AG09319 (cell line): ENCODE measurements at regions not wholly inside any gene's neighbourhood (a gene's known extent, or its start where the extent isn't known, plus 50 kb on each side); places are given as distances from the start of the nearest gene placed in this dataset.

Experiments
- DNase-seq: peaks from one replicate; pipeline ENCODE4 v3.0.0-alpha.2; 2010; ENCODE audit warnings: low read depth; ENCODE audit errors: extremely low read depth
- TF ChIP-seq, protein P1 (sequence below): IDR thresholded peaks from 2 replicates; pipeline ENCODE4 v1.5.1; 2011; ENCODE audit warnings: low read depth, mild to moderate bottlenecking, inconsistent platforms, low read length, moderate library complexity

GRCh38 chr3:177883091-177883490 is 653.1 kb upstream of the KCNMB2 start:
- no peak for DNase-seq
- TF ChIP-seq, protein P1, sequence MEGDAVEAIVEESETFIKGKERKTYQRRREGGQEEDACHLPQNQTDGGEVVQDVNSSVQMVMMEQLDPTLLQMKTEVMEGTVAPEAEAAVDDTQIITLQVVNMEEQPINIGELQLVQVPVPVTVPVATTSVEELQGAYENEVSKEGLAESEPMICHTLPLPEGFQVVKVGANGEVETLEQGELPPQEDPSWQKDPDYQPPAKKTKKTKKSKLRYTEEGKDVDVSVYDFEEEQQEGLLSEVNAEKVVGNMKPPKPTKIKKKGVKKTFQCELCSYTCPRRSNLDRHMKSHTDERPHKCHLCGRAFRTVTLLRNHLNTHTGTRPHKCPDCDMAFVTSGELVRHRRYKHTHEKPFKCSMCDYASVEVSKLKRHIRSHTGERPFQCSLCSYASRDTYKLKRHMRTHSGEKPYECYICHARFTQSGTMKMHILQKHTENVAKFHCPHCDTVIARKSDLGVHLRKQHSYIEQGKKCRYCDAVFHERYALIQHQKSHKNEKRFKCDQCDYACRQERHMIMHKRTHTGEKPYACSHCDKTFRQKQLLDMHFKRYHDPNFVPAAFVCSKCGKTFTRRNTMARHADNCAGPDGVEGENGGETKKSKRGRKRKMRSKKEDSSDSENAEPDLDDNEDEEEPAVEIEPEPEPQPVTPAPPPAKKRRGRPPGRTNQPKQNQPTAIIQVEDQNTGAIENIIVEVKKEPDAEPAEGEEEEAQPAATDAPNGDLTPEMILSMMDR, result no peak

- TF ChIP-seq, protein P1, result no peak
- DNase-seq, result no peak
Observed at GRCh38 chr3:177883957-177884356, 652.3 kb upstream of the KCNMB2 start.

DNA sequence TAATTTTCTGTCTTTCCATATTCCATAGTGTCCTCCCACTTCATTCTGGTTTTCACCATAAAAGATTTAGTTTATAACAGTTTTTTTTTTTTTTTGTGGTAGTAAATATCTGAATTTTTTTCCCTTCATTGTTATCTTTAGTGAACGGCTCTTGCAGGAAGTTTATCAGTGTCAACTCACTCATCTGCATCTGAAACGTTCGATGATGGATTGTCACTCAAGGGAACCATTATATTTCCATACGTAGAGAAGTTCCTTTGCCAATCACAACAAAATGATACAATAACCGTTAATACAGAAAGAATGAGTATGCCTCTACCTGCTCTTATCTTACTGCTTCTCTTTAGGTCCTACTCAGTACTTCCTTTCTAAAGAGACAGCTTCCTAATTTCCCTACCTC is 651.2 kb upstream of the KCNMB2 start:
- TF ChIP-seq, protein P1, result no peak
- DNase-seq, result no peak

GRCh38 chr3:177886501-177886900 is 649.7 kb upstream of the KCNMB2 start:
- DNase-seq, result no peak
- TF ChIP-seq, protein P1, result no peak

DNA sequence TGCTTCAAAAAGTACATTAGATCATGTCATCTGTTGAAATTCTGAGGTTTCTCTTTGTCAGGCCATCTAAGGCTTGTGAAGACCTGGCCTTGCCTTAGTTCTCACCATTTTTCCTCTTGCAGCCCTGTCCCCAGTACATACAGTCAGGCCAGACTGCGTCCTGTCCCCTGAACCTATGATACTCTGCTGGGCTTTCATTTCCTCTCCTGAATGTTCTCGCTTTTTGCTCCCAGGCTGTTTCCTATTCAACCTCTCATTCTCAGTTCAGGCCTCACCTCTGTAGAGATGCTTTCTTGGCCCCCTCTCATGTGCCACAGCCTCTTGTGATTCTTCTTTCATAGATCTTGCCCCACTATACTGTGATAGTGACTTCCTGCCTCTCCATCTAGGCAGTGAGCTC is 648.8 kb upstream of the KCNMB2 start:
- DNase-seq, result no peak
- TF ChIP-seq, protein P1, result no peak

- TF ChIP-seq, protein P1, result no peak
- DNase-seq, result no peak
Observed at GRCh38 chr3:177889161-177889560, 647.1 kb upstream of the KCNMB2 start.

DNA sequence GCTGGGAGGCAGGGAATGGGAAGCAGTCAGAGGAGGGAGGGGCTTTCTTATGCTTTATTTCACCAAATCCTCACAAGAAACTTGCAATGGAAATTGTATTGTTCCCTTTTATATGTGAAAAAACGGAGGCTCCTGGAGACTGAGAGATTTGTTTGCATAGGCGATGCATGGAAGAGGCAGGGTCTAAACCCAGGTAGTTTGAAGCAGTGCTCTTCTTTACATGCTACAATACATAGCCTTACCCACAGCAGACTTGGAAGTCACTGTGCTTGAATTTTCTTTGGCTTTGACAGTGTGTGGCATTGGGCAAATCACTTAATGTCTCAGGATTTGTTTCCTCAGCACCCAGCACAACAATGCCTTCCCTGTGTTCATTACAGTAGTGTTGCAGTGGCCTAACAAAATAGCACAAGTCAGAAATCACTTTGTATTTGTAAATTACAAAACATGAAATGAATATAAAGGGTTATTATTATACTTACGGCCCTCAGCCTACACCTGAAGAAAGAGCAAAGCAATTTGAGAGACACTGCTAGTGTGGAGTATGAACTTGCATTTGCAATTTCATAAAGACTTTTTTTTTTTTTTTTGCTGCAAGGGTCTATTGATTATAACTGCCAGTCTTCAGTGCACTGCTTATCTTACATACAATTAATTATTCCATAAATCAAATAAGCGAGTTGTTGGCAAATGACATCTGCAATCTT is 646.4 kb upstream of the KCNMB2 start:
- TF ChIP-seq, protein P1, result no peak
- DNase-seq, result no peak
